Kidney epithelial cell (primary cell): ENCODE measurements at regions not wholly inside any gene's neighbourhood (a gene's known extent, or its start where the extent isn't known, plus 50 kb on each side); places are given as distances from the start of the nearest gene placed in this dataset.

Experiments used
- DNase-seq: peaks from one replicate; pipeline ENCODE4 v3.0.0-alpha.2; 2010; ENCODE audit warnings: low read depth
- H3K27me3 ChIP-seq: 2 replicates; pipeline ENCODE4 v1.6.0; 2011; ENCODE audit warnings: low read length; ENCODE audit not compliant: control insufficient read depth, insufficient read depth
- H3K36me3 ChIP-seq: 2 replicates; pipeline ENCODE4 v1.5.1; 2011; ENCODE audit warnings: low read length; ENCODE audit not compliant: control insufficient read depth, insufficient read depth
- H3K4me3 ChIP-seq: 2 replicates; pipeline ENCODE4 v1.5.1; 2011; ENCODE audit warnings: low read depth, mild to moderate bottlenecking, control low read depth, low read length
- CTCF ChIP-seq: IDR thresholded peaks from 2 replicates; pipeline ENCODE4 v1.5.1; 2011; ENCODE audit warnings: mild to moderate bottlenecking, moderate library complexity, low read length, control low read depth, inconsistent platforms; ENCODE audit not compliant: insufficient read depth, poor library complexity, severe bottlenecking

- no peaks in the 10 kb centered on the region for H3K36me3 ChIP-seq
- TF ChIP-seq CTCF: no peak
- no peak for DNase-seq
- no peak overlapping the region for H3K4me3 ChIP-seq
- no peaks in the 10 kb centered on the region for H3K27me3 ChIP-seq
These were observed 249.0 kb downstream of the PTPRC start for GRCh38 chr1:198887866-198888265.

GRCh38 chr1:198888379-198888943 is 249.6 kb downstream of the PTPRC start:
- Histone ChIP-seq H3K27me3 (no peaks in the 10 kb centered on the region), H3K4me3 (no peak overlapping the region), H3K36me3 (no peaks in the 10 kb centered on the region)
- no peak for DNase-seq
- no peak for TF ChIP-seq CTCF

GRCh38 chr1:198889101-198889500 is 250.3 kb downstream of the PTPRC start:
- no peak for DNase-seq
- H3K27me3 ChIP-seq: no peaks in the 10 kb centered on the region
- no peak overlapping the region for H3K4me3 ChIP-seq
- no peak for TF ChIP-seq CTCF
- H3K36me3 ChIP-seq: no peaks in the 10 kb centered on the region

GRCh38 chr1:198889749-198890148 is 250.9 kb downstream of the PTPRC start:
- Histone ChIP-seq H3K36me3 (no peaks in the 10 kb centered on the region), H3K27me3 (no peaks in the 10 kb centered on the region), H3K4me3 (no peak overlapping the region)
- DNase-seq: no peak
- TF ChIP-seq CTCF: no peak

- DNase-seq: no peak
- H3K27me3 ChIP-seq: no peaks in the 10 kb centered on the region
- H3K4me3 ChIP-seq: no peak overlapping the region
- no peak for TF ChIP-seq CTCF
- no peaks in the 10 kb centered on the region for H3K36me3 ChIP-seq
These were observed 251.5 kb downstream of the PTPRC start for GRCh38 chr1:198890214-198890930.

GRCh38 chr1:198892065-198892464 is 253.2 kb downstream of the PTPRC start:
- no peak overlapping the region for H3K4me3 ChIP-seq
- no peaks in the 10 kb centered on the region for H3K27me3 ChIP-seq
- no peak for TF ChIP-seq CTCF
- no peaks in the 10 kb centered on the region for H3K36me3 ChIP-seq
- no peak for DNase-seq
